HCT116 (cell line): ENCODE measurements at regions not wholly inside any gene's neighbourhood (a gene's known extent, or its start where the extent isn't known, plus 50 kb on each side); places are given as distances from the start of the nearest gene placed in this dataset.

Experiments
- ATAC-seq: fragments of 200-7000 bp; cut with Tn5 transposase; 2 replicates; pipeline ENCODE4 v1.9.1; 2020; ENCODE audit warnings: mild to moderate bottlenecking, moderate library complexity
- BruUV-seq: library from RNA; stranded (reverse); fragments of 400-500 nt; replicated peaks from 2 replicates; lab custom pipeline; 2021; lab: Mats Ljungman, UMichigan
- CTCF ChIA-PET: fragments of 300-600 bp; sonication (Branson Sonifier 250); formaldehyde crosslinking; loops from one replicate; lab custom pipeline; 2021; ENCODE audit warnings: antibody characterized with exemption; lab: Charles Lee
- POLR2A ChIA-PET: fragments of 300-600, 350-600 bp; sonication (Branson Sonifier 250); formaldehyde crosslinking; loops from one replicate; lab custom pipeline; 2021; ENCODE audit warnings: antibody characterized with exemption; lab: Charles Lee
- RAD21 ChIA-PET, 2 experiments: fragments of 300-600 bp; sonication (Branson Sonifier 250); formaldehyde crosslinking; loops; one replicate each; lab custom pipeline; 2023; ENCODE audit warnings: low total read pairs in 2 of 2; ENCODE audit not compliant: uncharacterized antibody in 2 of 2, unreplicated experiment in 2 of 2, low non-redundant PET in 1 of 2; lab: Charles Lee
- DNase-seq: peaks from one replicate; pipeline ENCODE4 v3.0.0-alpha.2; 2010; ENCODE audit warnings: low read depth, low spot score
- H2AFZ ChIP-seq: fragments of 200-600 bp; shearing (Covaris generic), sonication (generic); 2 replicates; pipeline ENCODE4 v1.6.1; 2017; ENCODE audit warnings: low read depth, mixed run types, mixed read lengths, antibody characterized with exemption, low read length; ENCODE audit not compliant: poor library complexity, severe bottlenecking
- H3K27ac ChIP-seq: 2 replicates; pipeline ENCODE4 v1.5.1; 2012; ENCODE audit warnings: low read depth, low read length
- H3K27me3 ChIP-seq: fragments of 200-600 bp; sonication (generic); 2 replicates; pipeline ENCODE4 v1.6.1; 2016; ENCODE audit warnings: mixed run types, low read length, mixed read lengths; ENCODE audit not compliant: insufficient read depth
- H3K36me3 ChIP-seq, 2 experiments: fragments of 200-500 bp in 1 of 2; fragments of 200-600 bp in 1 of 2; sonication (Bioruptor generic) in 1 of 2; sonication (generic) in 1 of 2; 2 replicates each; pipeline versions ENCODE4 v1.5.1 to v1.6.1; 2014 to 2016; ENCODE audit warnings: low read length in 2 of 2, inconsistent platforms in 1 of 2, mixed read lengths in 1 of 2, mixed run types in 1 of 2; ENCODE audit not compliant: insufficient read depth in 2 of 2, control insufficient read depth in 1 of 2
- H3K4me1 ChIP-seq, 2 experiments: fragments of 200-600 bp in 1 of 2; sonication (generic) in 1 of 2; 2 replicates each; pipeline versions ENCODE4 v1.5.1 to v1.6.1; 2012 to 2017; ENCODE audit warnings: low read length in 2 of 2, inconsistent platforms in 1 of 2, mild to moderate bottlenecking in 1 of 2, mixed read lengths in 1 of 2, mixed run types in 1 of 2, moderate library complexity in 1 of 2; ENCODE audit not compliant: insufficient read depth in 2 of 2, control insufficient read depth in 1 of 2
- H3K4me2 ChIP-seq: fragments of 200-600 bp; sonication (generic); 2 replicates; pipeline ENCODE4 v1.6.1; 2017; ENCODE audit warnings: mixed run types, low read length, mixed read lengths
- H3K4me3 ChIP-seq, 2 experiments: fragments of 200-600 bp in 1 of 2; sonication (generic) in 1 of 2; replicated peaks in 1 of 2; 2 replicates each; pipeline ENCODE4 v1.5.1; 2011 to 2016; ENCODE audit warnings: low read length in 2 of 2, control low read depth in 1 of 2, low read depth in 1 of 2, mild to moderate bottlenecking in 1 of 2, mixed read lengths in 1 of 2, mixed run types in 1 of 2
- H3K79me2 ChIP-seq: fragments of 200-600 bp; sonication (generic); 2 replicates; pipeline ENCODE4 v1.6.1; 2017; ENCODE audit warnings: mild to moderate bottlenecking, mixed run types, low read length, moderate library complexity, mixed read lengths; ENCODE audit not compliant: insufficient read depth
- H3K9ac ChIP-seq: fragments of 200-600 bp; sonication (generic); 2 replicates; pipeline ENCODE4 v1.6.1; 2016; ENCODE audit warnings: low read length, mixed read lengths
- H3K9me2 ChIP-seq: fragments of 200-600 bp; sonication (generic), shearing (Covaris generic); 2 replicates; pipeline ENCODE4 v1.6.1; 2017; ENCODE audit warnings: mixed run types, mild to moderate bottlenecking, moderate library complexity; ENCODE audit not compliant: insufficient read depth
- H3K9me3 ChIP-seq, 2 experiments: fragments of 200-500 bp in 1 of 2; fragments of 200-600 bp in 1 of 2; sonication (Bioruptor generic) in 1 of 2; sonication (generic) in 1 of 2; 2 replicates each; pipeline ENCODE4 v1.6.1; 2014 to 2017; ENCODE audit warnings: low read length in 2 of 2, mixed read lengths in 2 of 2, inconsistent platforms in 1 of 2, low read depth in 1 of 2, mild to moderate bottlenecking in 1 of 2, mixed run types in 1 of 2, moderate library complexity in 1 of 2; ENCODE audit not compliant: control insufficient read depth in 1 of 2, insufficient read depth in 1 of 2
- H4K20me1 ChIP-seq: fragments of 200-600 bp; sonication (generic), shearing (Covaris generic); 2 replicates; pipeline ENCODE4 v1.6.1; 2017; ENCODE audit warnings: mixed run types, mild to moderate bottlenecking, moderate library complexity; ENCODE audit not compliant: insufficient read depth
- ATF3 ChIP-seq: IDR thresholded peaks from 2 replicates; pipeline ENCODE4 v1.6.1; 2012
- CEBPB ChIP-seq: IDR thresholded peaks from 2 replicates; pipeline ENCODE4 v1.6.1; 2012; ENCODE audit warnings: low read depth
- EGR1 ChIP-seq: IDR thresholded peaks from 2 replicates; pipeline ENCODE4 v1.6.1; 2012; ENCODE audit warnings: low read depth
- EZH2phosphoT487 ChIP-seq: fragments of 200-600 bp; IDR thresholded peaks from 2 replicates; pipeline ENCODE4 v1.6.1; 2018; ENCODE audit warnings: antibody characterized with exemption, borderline replicate concordance
- FOSL1 ChIP-seq: IDR thresholded peaks from 2 replicates; pipeline ENCODE4 v1.6.1; 2012; ENCODE audit warnings: low read depth
- JUND ChIP-seq: IDR thresholded peaks from 2 replicates; pipeline ENCODE4 v1.6.1; 2012
- MAX ChIP-seq: IDR thresholded peaks from 2 replicates; pipeline ENCODE4 v1.6.1; 2012
- POLR2A ChIP-seq: IDR thresholded peaks from 2 replicates; pipeline ENCODE4 v1.7.0; 2011; ENCODE audit warnings: borderline replicate concordance; ENCODE audit not compliant: insufficient read depth, insufficient read length; ENCODE audit errors: extremely low read depth
- POLR2AphosphoS5 ChIP-seq: IDR thresholded peaks from 2 replicates; pipeline ENCODE4 v1.6.1; 2011; ENCODE audit warnings: mild to moderate bottlenecking, low read depth, low read length, moderate library complexity
- REST ChIP-seq: IDR thresholded peaks from 2 replicates; pipeline ENCODE4 v1.6.1; 2012; ENCODE audit warnings: low read depth
- SIN3A ChIP-seq: IDR thresholded peaks from 2 replicates; pipeline ENCODE4 v1.6.1; 2012; ENCODE audit warnings: low read depth
- SP1 ChIP-seq: IDR thresholded peaks from 2 replicates; pipeline ENCODE4 v1.6.1; 2012; ENCODE audit warnings: low read depth
- SRF ChIP-seq: IDR thresholded peaks from 2 replicates; pipeline ENCODE4 v1.6.1; 2012; ENCODE audit warnings: low read depth
- TCF7L2 ChIP-seq: IDR thresholded peaks from 2 replicates; pipeline ENCODE4 v1.7.0; 2011; ENCODE audit warnings: borderline replicate concordance, inconsistent platforms; ENCODE audit not compliant: insufficient read depth, insufficient read length; ENCODE audit errors: extremely low read depth
- YY1 ChIP-seq: IDR thresholded peaks from 2 replicates; pipeline ENCODE4 v1.6.1; 2011; ENCODE audit warnings: low read length, low read depth, moderate library complexity, mild to moderate bottlenecking; ENCODE audit not compliant: insufficient replicate concordance; ENCODE audit errors: extremely low read depth
- ZBTB33 ChIP-seq: IDR thresholded peaks from 2 replicates; pipeline ENCODE4 v1.6.1; 2011; ENCODE audit warnings: mild to moderate bottlenecking, low read length, moderate library complexity; ENCODE audit not compliant: insufficient replicate concordance; ENCODE audit errors: extremely low read depth
- intact Hi-C: fragments of 100-400 bp; cut with micrococcal nuclease; formaldehyde crosslinking; loops from 2 replicates; pipeline ENCODE4 v1.10.0; 2022

- TF ChIP-seq SRF (no peak), POLR2A (no peak)
Measured at GRCh38 chr5:18069790-18070189, 435.5 kb downstream of the TAF11L14 start (continued).

GRCh38 chr5:18072600-18072999 is 438.3 kb downstream of the TAF11L14 start:
- BruUV-seq = no TSS peak
- Histone ChIP-seq H3K4me2 (no peak overlapping the region), H3K9me2 (no peaks in the 10 kb centered on the region), H4K20me1 (no peaks in the 10 kb centered on the region), H3K27ac (no peak overlapping the region), H3K4me3 (no peak overlapping the region), H3K36me3 (no peaks in the 10 kb centered on the region), H3K27me3 (no peaks in the 10 kb centered on the region), H3K9me3 (peaks cover 5 to 8% of the 10 kb centered on the region in 2 experiments; a peak in 2 of 4 replicates), H2AFZ (no peak overlapping the region), H3K79me2 (no peaks in the 10 kb centered on the region), H3K9ac (no peak overlapping the region), H3K4me1 (no peaks in the 10 kb centered on the region)
- ATAC-seq (no peak), DNase-seq (no peak)
- TF ChIP-seq FOSL1 (no peak), MAX (no peak), POLR2AphosphoS5 (no peak), ZBTB33 (no peak), CEBPB (no peak), TCF7L2 (no peak), ATF3 (no peak), EGR1 (no peak), REST (no peak), SP1 (no peak), EZH2phosphoT487 (no peak), JUND (no peak), SRF (no peak), SIN3A (no peak), YY1 (no peak)
- ChIA-PET RAD21 (no interaction called here), POLR2A (no interaction called here), CTCF (no interaction called here)
- intact Hi-C loops = no loop called here
